Stimulated activated CD8-positive, alpha-beta memory T cell treated with anti-CD3 and anti-CD28 coated beads, Interleukin-7, amount 100 ng/mL, for 24 hours (primary cell): ENCODE measurements at regions not wholly inside any gene's neighbourhood (a gene's known extent, or its start where the extent isn't known, plus 50 kb on each side); places are given as distances from the start of the nearest gene placed in this dataset.
"Not testable (repeated sequence)": the region's sequence is repeated elsewhere in the genome, so short reads cannot be mapped to it uniquely, and the experiment has no call there.

Experiments
- DNase-seq: peaks from one replicate; pipeline ENCODE4 v3.0.0-alpha.2; 2020; ENCODE audit warnings: low read depth

GRCh38 chr3:174541708-174542315, 317.3 kb upstream of the NAALADL2 start:
- no peak for DNase-seq

GRCh38 chr3:174547801-174548435, 311.2 kb upstream of the NAALADL2 start:
- no peak for DNase-seq

- no peak for DNase-seq
Observed at GRCh38 chr3:174548841-174549623, 310.1 kb upstream of the NAALADL2 start.

- DNase-seq, result no peak
Observed at GRCh38 chr3:174581558-174581957, 277.6 kb upstream of the NAALADL2 start.

GRCh38 chr3:174583396-174583795, 275.7 kb upstream of the NAALADL2 start:
- DNase-seq, result no peak

GRCh38 chr3:174587137-174587536, 272.0 kb upstream of the NAALADL2 start:
- not testable (repeated sequence) for DNase-seq

- no peak for DNase-seq
Observed at GRCh38 chr3:174596447-174596982, 262.6 kb upstream of the NAALADL2 start.

- DNase-seq, result no peak
Observed at GRCh38 chr3:174598885-174599439, 260.2 kb upstream of the NAALADL2 start.

GRCh38 chr3:174613173-174613572, 246.0 kb upstream of the NAALADL2 start:
- no peak for DNase-seq

- no peak for DNase-seq
Observed at GRCh38 chr3:174614036-174614435, 245.1 kb upstream of the NAALADL2 start.

GRCh38 chr3:174618368-174619080, 240.6 kb upstream of the NAALADL2 start:
- DNase-seq, result no peak

GRCh38 chr3:174619239-174619638, 239.9 kb upstream of the NAALADL2 start:
- no peak for DNase-seq

GRCh38 chr3:174620138-174620537, 239.0 kb upstream of the NAALADL2 start:
- no peak for DNase-seq

GRCh38 chr3:174620855-174621472, 238.2 kb upstream of the NAALADL2 start:
- no peak for DNase-seq

- no peak for DNase-seq
Observed at GRCh38 chr3:174633342-174633741, 225.8 kb upstream of the NAALADL2 start.

- DNase-seq, result no peak
Observed at GRCh38 chr3:174636451-174636850, 222.7 kb upstream of the NAALADL2 start.

GRCh38 chr3:174639406-174639805, 219.7 kb upstream of the NAALADL2 start:
- DNase-seq, result no peak

- no peak for DNase-seq
Observed at GRCh38 chr3:174639970-174640369, 219.2 kb upstream of the NAALADL2 start.

- no peak for DNase-seq
Observed at GRCh38 chr3:174640932-174641331, 218.2 kb upstream of the NAALADL2 start.

- DNase-seq, result no peak
Observed at GRCh38 chr3:174644287-174644686, 214.8 kb upstream of the NAALADL2 start.

GRCh38 chr3:174651951-174652350, 207.2 kb upstream of the NAALADL2 start:
- DNase-seq, result no peak

- DNase-seq, result no peak
Observed at GRCh38 chr3:174659511-174659910, 199.6 kb upstream of the NAALADL2 start.
